K562 (cell line): ENCODE measurements at regions not wholly inside any gene's neighbourhood (a gene's known extent, or its start where the extent isn't known, plus 50 kb on each side); places are given as distances from the start of the nearest gene placed in this dataset.

Experiments used
- CBX8 ChIP-seq: fragments of 200-600 bp; sonication (generic); IDR thresholded peaks from 2 replicates; pipeline ENCODE4 v1.6.1; 2012; ENCODE audit warnings: borderline replicate concordance, mixed run types, low read depth, mild to moderate bottlenecking, moderate library complexity, mixed read lengths, low read length, control low read depth, inconsistent platforms; ENCODE audit not compliant: poor library complexity, severe bottlenecking; ENCODE audit errors: extremely low read depth
- CREB3L1 ChIP-seq: fragments of 450-650 bp; IDR thresholded peaks from 2 replicates; pipeline ENCODE4 v1.6.1; 2014; ENCODE audit warnings: low read depth, mild to moderate bottlenecking, moderate library complexity, borderline replicate concordance
- CTCF ChIP-seq, 3 experiments: IDR thresholded peaks in 2 of 3; conservative IDR thresholded peaks in 1 of 3; 2 replicates each; pipeline ENCODE4 v1.5.1; 2011 to 2012; ENCODE audit warnings: low read length in 3 of 3, mild to moderate bottlenecking in 3 of 3, control low read depth in 2 of 3, improper control_type of control experiment in 1 of 3, inconsistent platforms in 1 of 3, low read depth in 1 of 3, mixed read lengths in 1 of 3, moderate library complexity in 1 of 3; ENCODE audit not compliant: insufficient read depth in 2 of 3
- MEF2D ChIP-seq: conservative IDR thresholded peaks from 2 replicates; pipeline ENCODE4 v1.6.1; 2016; ENCODE audit warnings: low read depth, missing genetic modification characterization, missing compliant biosample characterization
- NBN ChIP-seq: fragments of 450-650 bp; IDR thresholded peaks from 2 replicates; pipeline ENCODE4 v1.6.1; 2016; ENCODE audit warnings: low read depth, mild to moderate bottlenecking
- RAD21 ChIP-seq, 2 experiments: fragments of 250-450 bp in 1 of 2; fragments of 450-650 bp in 1 of 2; sonication (Bioruptor Pico) in 1 of 2; formaldehyde crosslinking in 1 of 2; IDR thresholded peaks in 1 of 2; conservative IDR thresholded peaks in 1 of 2; 2 replicates each; pipeline versions ENCODE4 v1.4.0 to v1.8.0; 2020 to 2022; ENCODE audit warnings: mild to moderate bottlenecking in 2 of 2, moderate library complexity in 1 of 2
- SIN3A ChIP-seq, 2 experiments: fragments of 150-350 bp in 1 of 2; IDR thresholded peaks; 2 replicates each; pipeline ENCODE4 v1.6.1; 2011 to 2016; ENCODE audit warnings: borderline replicate concordance in 2 of 2, low read depth in 2 of 2, low read length in 2 of 2, mild to moderate bottlenecking in 2 of 2, moderate library complexity in 2 of 2; ENCODE audit not compliant: control insufficient read depth in 1 of 2
- SIRT6 ChIP-seq: IDR thresholded peaks from one replicate; pipeline ENCODE4 v1.6.1; 2012; ENCODE audit warnings: low read depth, mild to moderate bottlenecking, control low read depth, inconsistent platforms, low read length, moderate library complexity
- ZNF780A ChIP-seq: fragments of 250-450 bp; sonication (Bioruptor Pico); IDR thresholded peaks from 2 replicates; pipeline ENCODE4 v1.5.0; 2021; ENCODE audit warnings: mild to moderate bottlenecking
- TF ChIP-seq, protein P1 (sequence below): fragments of 450-650 bp; IDR thresholded peaks from 2 replicates; pipeline ENCODE4 v1.6.1; 2016
- TF ChIP-seq, protein P2 (sequence below): sonication (generic); formaldehyde crosslinking; IDR thresholded peaks from 2 replicates; pipeline ENCODE4 v1.8.1; 2022; ENCODE audit warnings: missing genetic modification reagents

DNA sequence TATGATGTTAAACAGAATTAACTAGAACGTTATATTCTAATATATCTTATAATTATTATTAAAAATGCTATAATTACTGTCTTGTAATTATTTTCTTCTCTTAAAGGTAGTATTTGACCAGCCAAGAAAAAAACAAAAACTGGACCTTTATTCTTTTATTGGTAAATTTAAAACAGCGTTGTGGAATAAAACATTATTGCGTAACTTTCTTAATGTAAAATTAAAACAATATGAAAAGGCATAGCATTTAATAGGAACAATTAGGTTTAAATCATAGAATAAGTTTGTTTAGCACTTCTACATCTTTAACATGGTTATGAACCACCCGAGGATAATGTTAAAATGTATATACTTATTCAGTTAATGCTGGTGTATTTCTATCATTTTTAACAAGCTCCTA lies 574.5 kb upstream of the CDH18 start:
- TF ChIP-seq CTCF (IDR thresholded peaks at IDR 0.05 in 2 of 3, conservative IDR thresholded peaks at IDR 0.05 in 1 of 3; ENCODE audit: insufficient read depth in 2 of 3, low read depth in 1 of 3, low read length in 3 of 3) (no peak), RAD21 (CRISPR knock-in tag; conservative IDR thresholded peaks at IDR 0.05 in 1 of 2, IDR thresholded peaks at IDR 0.05 in 1 of 2) (no peak), MEF2D (tag) (no peak), SIN3A (IDR thresholded peaks at IDR 0.05; ENCODE audit: borderline replicate concordance in 2 of 2, control insufficient read depth in 1 of 2, low read depth in 2 of 2, low read length in 2 of 2) (no peak), NBN (no peak), SIRT6 (no peak), CREB3L1 (no peak), CBX8 (no peak), ZNF780A (CRISPR knock-in tag) (no peak)
- TF ChIP-seq, protein P1, sequence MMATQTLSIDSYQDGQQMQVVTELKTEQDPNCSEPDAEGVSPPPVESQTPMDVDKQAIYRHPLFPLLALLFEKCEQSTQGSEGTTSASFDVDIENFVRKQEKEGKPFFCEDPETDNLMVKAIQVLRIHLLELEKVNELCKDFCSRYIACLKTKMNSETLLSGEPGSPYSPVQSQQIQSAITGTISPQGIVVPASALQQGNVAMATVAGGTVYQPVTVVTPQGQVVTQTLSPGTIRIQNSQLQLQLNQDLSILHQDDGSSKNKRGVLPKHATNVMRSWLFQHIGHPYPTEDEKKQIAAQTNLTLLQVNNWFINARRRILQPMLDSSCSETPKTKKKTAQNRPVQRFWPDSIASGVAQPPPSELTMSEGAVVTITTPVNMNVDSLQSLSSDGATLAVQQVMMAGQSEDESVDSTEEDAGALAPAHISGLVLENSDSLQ, result no peak
- TF ChIP-seq, protein P2, sequence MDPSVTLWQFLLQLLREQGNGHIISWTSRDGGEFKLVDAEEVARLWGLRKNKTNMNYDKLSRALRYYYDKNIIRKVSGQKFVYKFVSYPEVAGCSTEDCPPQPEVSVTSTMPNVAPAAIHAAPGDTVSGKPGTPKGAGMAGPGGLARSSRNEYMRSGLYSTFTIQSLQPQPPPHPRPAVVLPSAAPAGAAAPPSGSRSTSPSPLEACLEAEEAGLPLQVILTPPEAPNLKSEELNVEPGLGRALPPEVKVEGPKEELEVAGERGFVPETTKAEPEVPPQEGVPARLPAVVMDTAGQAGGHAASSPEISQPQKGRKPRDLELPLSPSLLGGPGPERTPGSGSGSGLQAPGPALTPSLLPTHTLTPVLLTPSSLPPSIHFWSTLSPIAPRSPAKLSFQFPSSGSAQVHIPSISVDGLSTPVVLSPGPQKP (CRISPR knock-in tag), result no peak
